ENCODE measurements at regions not wholly inside any gene's neighbourhood (a gene's known extent, or its start where the extent isn't known, plus 50 kb on each side); places are given as distances from the start of the nearest gene placed in this dataset.

GRCh38 chr17:79560527-79560926, 50.3 kb downstream of the RBFOX3 start:
- ChIA-PET POLR2A (ENCODE audit: unreplicated experiment) (no interaction called here), CTCF (no interaction called here)
- Histone ChIP-seq H3K9me2 (ENCODE audit: insufficient read depth) (no peaks in the 10 kb centered on the region), H3K4me3 (no peak overlapping the region), H4K20me1 (ENCODE audit: insufficient read depth) (no peaks in the 10 kb centered on the region), H3K27ac (no peak overlapping the region), H3K79me2 (ENCODE audit: low read depth) (no peaks in the 10 kb centered on the region), H3K4me1 (replicated peaks; ENCODE audit: insufficient read depth) (no peaks in the 10 kb centered on the region), H2AFZ (no peak overlapping the region), H3K27me3 (ENCODE audit: insufficient read depth, low read depth) (peaks cover 74% of the 10 kb centered on the region), H3K9me3 (ENCODE audit: insufficient read depth, low read depth) (no peaks in the 10 kb centered on the region), H3F3A (ENCODE audit: insufficient read depth, low read depth) (no peaks in the 10 kb centered on the region), H3K4me2 (no peak overlapping the region), H3K36me3 (ENCODE audit: low read depth) (no peaks in the 10 kb centered on the region)
- intact Hi-C loops (cut with micrococcal nuclease; ENCODE audit: unreplicated experiment): no loop called here
- BruUV-seq (replicated peaks): no TSS peak
- no peak for DNase-seq
- TF ChIP-seq CTCF (conservative IDR thresholded peaks at IDR 0.05) (no peak), EZH2 (IDR thresholded peaks at IDR 0.05; ENCODE audit: low read depth) (no peak)

GRCh38 chr17:79559111-79559887, 51.6 kb downstream of the RBFOX3 start:
- Histone ChIP-seq H3K4me1 (replicated peaks; ENCODE audit: insufficient read depth) (no peaks in the 10 kb centered on the region), H3K9me2 (ENCODE audit: insufficient read depth) (no peaks in the 10 kb centered on the region), H3K27ac (no peak overlapping the region), H2AFZ (no peak overlapping the region), H3K4me3 (no peak overlapping the region), H3K9me3 (ENCODE audit: insufficient read depth, low read depth) (no peaks in the 10 kb centered on the region), H3K27me3 (ENCODE audit: insufficient read depth, low read depth) (peaks cover 70% of the 10 kb centered on the region), H3K4me2 (no peak overlapping the region), H3K36me3 (ENCODE audit: low read depth) (no peaks in the 10 kb centered on the region), H4K20me1 (ENCODE audit: insufficient read depth) (no peaks in the 10 kb centered on the region), H3K79me2 (ENCODE audit: low read depth) (no peaks in the 10 kb centered on the region), H3F3A (ENCODE audit: insufficient read depth, low read depth) (no peaks in the 10 kb centered on the region)
- CTCF ChIA-PET: no interaction called here
- intact Hi-C loops (cut with micrococcal nuclease; ENCODE audit: unreplicated experiment): no loop called here
- BruUV-seq (replicated peaks): no TSS peak
- TF ChIP-seq EZH2 (IDR thresholded peaks at IDR 0.05; ENCODE audit: low read depth) (no peak), CTCF (conservative IDR thresholded peaks at IDR 0.05) (no peak)
- DNase-seq: no peak
- POLR2A ChIA-PET (ENCODE audit: unreplicated experiment): no interaction called here

DNA sequence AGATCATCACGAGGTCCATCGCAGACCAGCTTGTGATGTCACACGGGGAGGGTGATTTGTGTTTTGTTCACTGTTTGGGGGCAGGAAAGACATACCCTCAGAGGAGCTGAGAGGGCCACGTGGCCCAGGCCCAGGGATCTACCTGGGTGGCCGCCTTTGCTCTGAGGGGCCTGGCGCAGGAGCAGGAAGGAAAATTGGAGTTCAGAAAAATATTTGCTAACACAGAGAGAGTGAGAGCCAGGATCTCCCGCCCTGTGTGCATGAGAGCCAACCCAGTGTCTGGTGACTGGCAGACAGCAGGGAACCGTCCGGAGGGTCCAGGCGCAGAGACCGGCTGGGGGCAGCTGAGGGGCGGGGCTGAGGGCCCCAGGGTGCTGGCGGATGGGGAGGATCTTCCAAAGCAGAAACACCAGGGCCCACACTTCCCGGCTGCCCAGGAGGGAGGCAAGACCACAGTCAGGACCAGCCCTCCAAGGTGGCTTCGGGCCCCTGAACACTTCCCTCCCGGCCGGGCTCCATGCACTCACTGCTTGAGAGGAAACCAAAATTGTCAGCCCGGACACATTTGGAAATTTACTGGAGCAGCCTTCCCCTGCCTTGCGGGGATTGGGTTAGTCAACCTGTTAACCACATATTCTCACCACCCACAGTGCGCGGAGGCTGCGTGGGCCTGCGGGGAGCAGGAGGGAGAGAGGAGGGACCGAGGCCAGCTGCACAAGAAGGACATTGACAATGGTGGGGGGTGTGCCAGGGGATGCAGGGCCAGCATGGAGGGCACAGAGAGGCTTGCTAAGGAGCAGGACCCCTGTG, 52.6 kb downstream of the RBFOX3 start:
- TF ChIP-seq CTCF (conservative IDR thresholded peaks at IDR 0.05) (no peak), EZH2 (IDR thresholded peaks at IDR 0.05; ENCODE audit: low read depth) (no peak)
- no peaks in the 10 kb centered on the region for H3K79me2 ChIP-seq (ENCODE audit: low read depth)
- POLR2A ChIA-PET (ENCODE audit: unreplicated experiment): no interaction called here
- CTCF ChIA-PET: no interaction called here
- intact Hi-C loops (cut with micrococcal nuclease; ENCODE audit: unreplicated experiment): no loop called here
- no peaks in the 10 kb centered on the region for H3K9me2 ChIP-seq (ENCODE audit: insufficient read depth)
- H4K20me1 ChIP-seq (ENCODE audit: insufficient read depth): no peaks in the 10 kb centered on the region
- no peaks in the 10 kb centered on the region for H3K36me3 ChIP-seq (ENCODE audit: low read depth)
- H3K4me3 ChIP-seq: no peak overlapping the region
- no peaks in the 10 kb centered on the region for H3K9me3 ChIP-seq (ENCODE audit: insufficient read depth, low read depth)
- H2AFZ ChIP-seq: no peak overlapping the region
- peaks cover 60% of the 10 kb centered on the region for H3K27me3 ChIP-seq (ENCODE audit: insufficient read depth, low read depth)
- H3K4me2 ChIP-seq: no peak overlapping the region
- no peaks in the 10 kb centered on the region for H3K4me1 ChIP-seq (replicated peaks; ENCODE audit: insufficient read depth)
- H3K27ac ChIP-seq: no peak overlapping the region
- no peaks in the 10 kb centered on the region for H3F3A ChIP-seq (ENCODE audit: insufficient read depth, low read depth)
- no peak for DNase-seq
- no TSS peak for BruUV-seq (replicated peaks)
